GM12865 (cell line): ENCODE measurements at regions not wholly inside any gene's neighbourhood (a gene's known extent, or its start where the extent isn't known, plus 50 kb on each side); places are given as distances from the start of the nearest gene placed in this dataset.

Source experiments
- DNase-seq: peaks from one replicate; pipeline ENCODE4 v3.0.0; 2010; ENCODE audit warnings: low read depth
- H3K4me3 ChIP-seq: 2 replicates; pipeline ENCODE4 v1.5.1; 2011; ENCODE audit warnings: mild to moderate bottlenecking, low read depth, low read length, control low read depth
- CTCF ChIP-seq: IDR thresholded peaks from 2 replicates; pipeline ENCODE4 v1.5.1; 2011; ENCODE audit warnings: low read length, control low read depth, low read depth, inconsistent platforms; ENCODE audit not compliant: insufficient read depth; ENCODE audit errors: missing control alignments

- H3K4me3 ChIP-seq = peak overlapping the region; percentile 10; the same call in 1 of the 2 replicates
- no peak for TF ChIP-seq CTCF
- peak; percentile 69 for DNase-seq
Measured at GRCh38 chr10:107442035-107442505, 277.6 kb upstream of the SORCS1 start.

DNA sequence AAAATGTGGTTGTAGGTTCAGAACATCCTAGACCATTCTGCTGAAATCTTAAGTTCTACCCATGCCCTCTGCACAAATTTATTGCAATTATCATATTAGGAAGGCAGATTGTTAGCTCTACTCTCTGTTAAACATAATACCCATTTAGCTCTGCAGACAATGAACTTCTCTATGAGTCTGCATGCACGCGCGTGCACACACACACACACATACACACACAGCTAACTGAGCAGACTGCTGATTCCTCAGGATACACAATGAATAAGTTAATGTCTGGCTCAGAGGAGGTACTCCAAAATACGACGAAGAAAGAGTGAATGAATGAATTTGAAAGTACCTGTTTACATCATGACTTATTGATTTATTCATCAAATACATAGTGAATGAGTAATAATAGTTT is 276.2 kb upstream of the SORCS1 start:
- TF ChIP-seq CTCF = no peak
- no peak overlapping the region for H3K4me3 ChIP-seq
- no peak for DNase-seq

DNA sequence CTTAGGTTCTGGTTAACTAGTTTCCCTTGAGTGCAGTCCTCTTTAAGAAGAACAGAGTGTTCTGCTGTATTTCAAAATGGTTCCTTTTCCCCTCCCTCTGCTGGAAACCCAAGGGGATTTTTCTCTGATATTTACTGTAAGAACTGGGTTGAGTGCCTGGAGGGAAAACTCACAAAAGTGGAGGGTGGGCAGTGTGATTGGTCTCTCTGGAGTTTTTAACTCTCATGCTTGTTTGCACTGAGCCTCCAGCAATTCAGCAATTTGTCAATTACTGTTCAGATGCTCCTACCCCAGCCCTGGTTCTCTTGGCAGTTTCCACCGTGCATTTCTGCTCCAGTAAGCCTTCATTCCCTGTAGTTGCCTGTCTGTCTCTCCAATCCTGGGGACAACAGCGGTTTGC is 273.4 kb upstream of the SORCS1 start:
- no peak for TF ChIP-seq CTCF
- DNase-seq = no peak
- no peak overlapping the region for H3K4me3 ChIP-seq

DNA sequence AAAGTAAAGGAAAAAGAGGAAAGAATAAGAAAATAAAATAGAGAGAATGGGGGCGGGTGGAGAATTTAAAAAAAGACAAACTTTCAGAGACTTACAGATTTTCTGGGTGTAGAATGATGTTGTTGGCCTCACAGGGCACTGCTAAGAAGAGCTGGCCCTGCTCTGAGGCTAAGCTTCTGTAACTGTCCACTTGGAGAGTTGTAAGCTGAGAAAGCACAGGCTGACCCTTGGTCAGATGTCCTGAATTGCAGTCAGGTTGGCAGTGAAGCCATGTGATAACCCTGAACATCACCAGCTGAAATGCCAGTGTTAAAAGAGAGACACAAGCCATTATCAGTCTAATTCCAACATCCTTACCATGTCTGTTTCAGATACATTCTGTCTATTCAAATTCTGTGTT is 272.1 kb upstream of the SORCS1 start:
- H3K4me3 ChIP-seq = no peak overlapping the region
- DNase-seq = no peak
- TF ChIP-seq CTCF = no peak

GRCh38 chr10:107434854-107435253 is 270.3 kb upstream of the SORCS1 start:
- peak; percentile 30 for DNase-seq
- no peak for TF ChIP-seq CTCF
- H3K4me3 ChIP-seq = no peak overlapping the region

- H3K4me3 ChIP-seq = no peak overlapping the region
- TF ChIP-seq CTCF = no peak
- peak; percentile 40 for DNase-seq
Measured at GRCh38 chr10:107434201-107434600, 269.7 kb upstream of the SORCS1 start.

GRCh38 chr10:107433605-107434004 is 269.1 kb upstream of the SORCS1 start:
- H3K4me3 ChIP-seq = no peak overlapping the region
- no peak for TF ChIP-seq CTCF
- peak; percentile 28 for DNase-seq
